ENCODE measurements at regions not wholly inside any gene's neighbourhood (a gene's known extent, or its start where the extent isn't known, plus 50 kb on each side); places are given as distances from the start of the nearest gene placed in this dataset.
"Not testable (repeated sequence)": the region's sequence is repeated elsewhere in the genome, so short reads cannot be mapped to it uniquely, and the experiment has no call there.

DNA sequence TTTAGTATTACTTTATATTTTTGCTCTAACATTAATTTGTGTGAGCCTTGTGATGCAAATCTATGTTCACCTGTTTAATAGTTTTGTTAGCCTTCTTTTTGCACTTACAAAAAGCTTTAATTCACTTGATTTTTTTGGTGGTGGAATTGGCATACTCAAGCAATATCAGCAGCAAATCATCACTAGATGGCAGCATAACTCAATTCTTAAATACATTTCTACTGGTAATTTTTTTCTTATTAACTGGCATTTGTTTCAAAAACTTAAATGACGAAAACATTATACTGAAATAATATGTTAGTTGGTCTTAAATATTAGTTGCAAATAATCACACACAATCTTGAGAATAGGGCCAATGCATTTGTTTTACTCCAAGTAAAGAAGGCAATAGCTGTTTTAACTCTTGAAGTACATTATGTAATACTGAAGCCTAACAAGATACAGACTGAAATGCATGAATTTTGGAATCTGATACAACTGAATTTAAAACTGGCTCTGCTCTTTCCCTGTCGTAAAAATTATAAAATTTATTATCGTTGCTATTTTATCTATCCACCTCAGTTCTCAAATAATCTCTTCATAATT is 151.5 kb downstream of the ATXN7L3B start:
- DNase-seq = peak; percentile 1

DNA sequence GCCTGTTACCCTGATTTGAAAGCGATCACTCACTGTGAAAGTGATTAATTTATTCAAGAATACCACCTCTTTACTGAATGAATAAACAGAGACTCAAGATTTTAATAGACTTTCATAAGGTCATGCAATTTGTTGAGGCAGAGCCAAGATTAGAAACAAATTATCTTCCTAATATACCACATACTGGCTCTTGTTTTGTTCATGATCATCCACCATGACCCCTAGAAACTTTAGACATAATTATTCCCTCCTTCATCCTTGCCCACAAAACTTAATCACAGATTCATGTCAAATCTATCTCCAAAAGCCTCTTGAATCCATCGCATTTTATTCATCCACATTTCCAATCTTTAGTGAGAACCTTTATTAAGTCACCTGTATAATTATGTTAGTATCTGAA is 152.3 kb downstream of the ATXN7L3B start:
- no peak for DNase-seq

DNA sequence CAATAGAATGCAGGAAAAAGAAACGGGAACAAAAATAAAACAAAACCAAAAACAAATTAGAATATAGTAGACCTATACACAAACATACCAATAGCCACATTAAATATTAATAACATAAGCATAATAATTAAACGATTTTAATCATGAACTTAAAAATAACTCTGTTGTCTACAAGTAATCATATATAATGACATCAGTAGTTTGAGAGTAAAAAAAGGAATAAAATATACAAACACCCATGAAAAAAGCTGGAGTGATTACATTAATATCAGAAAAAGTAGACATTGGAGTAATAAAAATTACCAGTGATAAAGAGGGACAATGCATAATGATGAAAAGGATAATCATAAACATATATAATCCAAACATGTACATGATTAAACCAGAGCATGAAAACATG is 181.8 kb downstream of the ATXN7L3B start:
- DNase-seq = no peak

DNA sequence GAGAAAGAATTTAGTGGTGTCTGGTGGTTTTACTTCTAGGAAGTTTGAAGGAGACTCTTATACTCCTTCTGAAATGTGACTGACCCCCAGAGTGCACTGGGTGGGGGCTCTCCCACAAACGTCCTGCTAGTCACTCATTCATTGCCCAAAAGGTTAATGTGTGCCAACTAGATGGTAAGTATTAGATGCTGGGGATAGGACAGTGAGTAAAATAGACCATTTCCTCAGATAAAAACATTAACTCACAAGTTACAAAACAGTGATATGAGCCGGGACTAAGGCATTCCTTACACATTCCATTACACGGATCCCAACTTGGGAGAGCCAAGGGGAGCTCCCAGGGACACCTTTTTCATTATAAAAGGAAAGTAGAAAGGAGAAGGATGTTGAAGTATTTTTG is 185.1 kb downstream of the ATXN7L3B start:
- no peak for DNase-seq

DNA sequence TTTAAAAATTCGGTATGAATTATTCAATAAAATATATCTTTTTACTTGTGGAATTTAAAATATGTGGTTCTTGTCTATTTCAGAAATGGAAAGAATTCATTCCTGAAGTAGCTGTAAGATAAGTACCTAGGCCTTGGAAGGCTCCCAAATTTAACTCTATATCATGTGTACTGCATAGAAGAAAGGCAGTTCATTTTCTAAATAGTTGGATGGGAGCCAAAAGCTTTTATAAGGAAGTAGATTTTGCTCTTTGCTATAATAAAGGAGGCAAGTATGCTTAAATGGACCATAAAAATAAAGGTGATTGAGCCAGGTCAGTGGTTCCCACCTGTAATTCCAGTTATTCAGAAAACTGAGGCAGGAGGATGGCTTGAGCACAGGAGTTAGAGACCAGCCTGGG is 187.5 kb downstream of the ATXN7L3B start:
- DNase-seq = no peak

DNA sequence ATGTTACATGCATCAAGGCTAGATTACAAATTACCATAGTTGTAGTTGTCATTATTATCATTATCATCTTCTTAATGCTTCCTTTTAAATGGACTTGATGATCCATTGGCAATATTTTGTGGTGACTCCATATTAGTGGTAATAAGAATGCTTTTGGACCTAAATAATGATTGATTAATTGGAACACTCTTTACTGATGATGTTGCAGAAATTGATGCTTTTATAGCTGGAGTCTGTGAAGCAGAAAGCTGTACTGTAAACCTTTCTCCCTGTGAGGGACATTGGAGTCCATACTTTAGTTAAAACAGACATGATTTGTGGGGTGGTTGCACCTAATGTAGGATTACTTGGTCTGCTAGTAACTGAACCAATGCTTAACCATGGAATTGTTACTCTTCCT is 190.4 kb downstream of the ATXN7L3B start:
- DNase-seq = no peak

DNA sequence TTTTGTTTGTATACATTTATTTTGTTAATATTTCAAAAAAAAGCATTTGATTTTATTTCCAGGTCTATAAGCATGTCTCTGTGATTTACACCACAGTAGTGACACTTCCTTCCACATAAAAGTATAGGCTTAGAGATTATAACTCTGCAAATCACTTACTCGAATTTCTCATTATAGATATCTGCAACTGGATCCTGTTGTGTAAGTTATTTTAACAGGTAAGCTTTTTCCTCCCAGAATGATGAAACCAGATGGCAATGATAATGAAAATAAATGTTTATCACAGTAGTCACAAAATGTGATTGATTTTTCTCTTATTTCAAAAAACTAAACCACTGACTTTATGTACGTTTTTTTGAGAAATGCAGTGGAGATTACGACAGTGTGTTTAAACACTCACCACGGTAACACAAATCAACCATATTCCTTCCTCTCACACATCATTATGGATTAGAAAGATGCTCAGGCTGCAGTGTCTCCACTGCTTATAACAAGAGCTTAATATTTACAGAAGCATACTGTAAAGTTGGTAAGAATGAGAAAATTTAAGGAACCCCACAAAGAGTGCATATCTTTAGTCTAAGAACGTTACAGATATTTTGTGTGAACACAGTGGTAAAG is 194.6 kb downstream of the ATXN7L3B start:
- no peak for DNase-seq

DNA sequence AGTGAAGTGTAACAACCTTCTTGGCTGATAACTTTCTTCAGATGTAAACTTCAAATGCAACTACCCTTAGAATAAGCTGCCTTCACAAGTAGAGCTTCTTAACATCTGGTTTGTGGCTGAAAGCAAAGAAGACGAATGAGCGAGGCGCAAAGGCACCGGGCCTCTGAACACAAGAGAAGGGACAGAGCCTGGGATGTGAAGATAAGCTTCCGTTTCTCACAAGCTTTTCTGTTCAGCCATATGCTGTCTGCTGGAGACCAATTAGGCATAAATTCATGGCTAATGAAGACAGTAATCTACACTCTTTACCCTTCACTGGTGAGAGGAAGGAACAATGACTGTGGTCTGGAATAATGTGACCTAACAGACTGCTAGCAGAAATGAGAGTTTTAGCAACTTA is 195.2 kb downstream of the ATXN7L3B start:
- no peak for DNase-seq

DNA sequence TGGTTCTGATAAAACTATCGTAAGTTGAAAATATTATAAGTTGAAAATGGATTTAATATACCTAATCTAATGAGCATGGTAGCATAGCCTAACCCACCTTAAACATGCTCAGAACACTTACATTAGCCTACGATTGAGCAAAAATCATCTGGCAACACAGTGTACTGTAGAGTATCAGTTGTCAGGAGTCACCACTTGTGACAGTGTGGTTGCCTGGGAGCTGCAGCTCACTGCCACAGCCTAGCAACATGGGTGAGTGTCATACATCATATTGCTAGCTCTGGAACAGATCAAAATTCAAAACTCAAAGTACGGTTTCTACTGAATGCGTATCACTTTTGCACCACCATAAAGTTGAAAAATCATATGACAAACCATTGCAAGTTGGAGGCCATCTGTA is 203.5 kb downstream of the ATXN7L3B start:
- no peak for DNase-seq

DNA sequence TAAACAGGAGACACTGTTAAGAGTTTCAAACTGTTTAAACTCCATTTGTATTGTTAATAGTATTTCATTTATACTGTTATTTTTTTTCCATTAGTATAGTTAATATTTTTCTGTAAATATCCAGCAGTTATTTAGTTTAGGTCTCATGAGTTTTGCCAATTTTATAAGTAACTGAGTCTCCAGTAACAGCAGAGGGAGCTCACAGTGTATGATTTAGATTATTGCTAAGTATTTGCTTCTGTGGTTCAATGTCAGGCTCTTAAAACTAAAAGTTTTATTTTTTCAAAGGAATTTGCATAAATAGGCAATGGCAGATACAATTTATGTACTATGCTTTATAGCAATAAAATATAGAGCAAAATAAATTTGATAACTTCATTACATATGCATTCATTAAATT is 209.7 kb downstream of the ATXN7L3B start:
- no peak for DNase-seq

DNA sequence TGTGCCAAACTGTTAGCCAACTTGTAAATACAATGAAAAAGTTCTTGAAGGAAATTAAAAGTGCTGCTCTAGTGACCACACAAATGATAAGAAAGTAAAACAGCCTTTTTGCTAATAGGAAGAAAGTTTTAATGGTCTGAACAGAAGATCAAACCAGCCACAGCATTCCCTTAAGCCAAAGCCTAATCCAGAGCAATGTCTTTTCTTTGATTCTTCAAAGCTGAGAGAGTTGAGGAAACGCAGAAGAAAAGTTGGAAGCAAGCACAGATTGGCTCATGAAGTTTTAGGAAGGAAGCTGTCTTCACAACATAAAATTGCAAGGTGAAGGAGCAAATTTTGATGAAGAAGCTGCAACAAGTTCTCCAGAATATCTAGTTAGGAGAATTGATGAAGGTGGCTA is 213.8 kb downstream of the ATXN7L3B start:
- no peak for DNase-seq

DNA sequence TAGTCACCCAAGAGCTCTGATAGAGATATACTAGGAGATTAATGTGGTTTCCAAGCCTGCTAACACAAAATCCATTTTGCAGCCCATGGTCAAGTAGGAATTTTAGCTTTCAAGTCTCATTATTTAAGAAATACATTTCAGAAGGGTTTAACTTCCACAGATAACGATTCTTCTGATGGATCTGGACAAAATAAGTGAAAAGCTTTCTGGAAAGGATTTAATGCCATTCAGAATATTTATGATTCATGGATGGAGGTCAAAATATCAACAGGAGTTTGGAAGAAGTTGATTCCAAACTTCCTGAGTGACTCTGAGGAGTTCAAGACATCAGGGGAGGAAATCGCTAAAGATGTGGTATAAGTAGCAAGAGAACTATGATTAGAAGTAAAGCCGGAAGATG is 214.6 kb downstream of the ATXN7L3B start:
- no peak for DNase-seq

DNA sequence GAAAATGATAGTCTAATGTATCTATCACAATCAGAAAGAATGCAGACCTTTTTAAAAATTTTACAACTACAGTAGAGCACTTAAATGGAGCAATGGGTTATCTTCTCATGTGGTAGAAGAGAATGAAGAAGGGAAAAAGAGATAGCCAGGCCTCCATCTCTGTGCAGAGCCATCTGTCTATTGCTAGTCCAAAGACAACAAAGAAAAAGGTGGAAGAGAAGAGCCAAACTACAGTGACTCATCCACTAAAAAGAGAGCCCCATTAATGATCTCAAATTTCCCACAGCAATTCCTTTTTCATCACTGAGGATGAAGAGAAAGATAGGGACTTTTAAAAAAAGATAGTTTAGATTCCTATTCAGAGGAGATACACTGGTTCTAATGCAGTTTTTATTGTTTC is 232.9 kb downstream of the ATXN7L3B start:
- no peak for DNase-seq

DNA sequence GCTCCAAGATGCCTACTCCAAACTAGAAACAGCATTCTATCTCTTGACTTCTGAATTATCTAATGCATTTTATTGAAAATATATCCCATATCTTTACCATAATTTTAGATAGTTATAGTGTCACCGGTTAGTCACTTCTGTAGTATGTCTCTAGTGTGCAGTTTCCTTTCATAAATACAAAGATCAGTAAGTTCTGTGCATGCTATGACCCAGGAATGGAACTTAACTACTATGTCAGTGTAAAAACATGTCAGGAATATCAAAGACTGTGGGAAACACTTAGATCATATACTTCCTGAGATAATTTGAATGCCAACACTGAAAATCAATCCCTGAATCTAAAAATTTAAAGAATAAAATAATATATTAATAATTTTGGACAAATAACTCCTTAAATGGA is 237.6 kb downstream of the ATXN7L3B start:
- no peak for DNase-seq

DNA sequence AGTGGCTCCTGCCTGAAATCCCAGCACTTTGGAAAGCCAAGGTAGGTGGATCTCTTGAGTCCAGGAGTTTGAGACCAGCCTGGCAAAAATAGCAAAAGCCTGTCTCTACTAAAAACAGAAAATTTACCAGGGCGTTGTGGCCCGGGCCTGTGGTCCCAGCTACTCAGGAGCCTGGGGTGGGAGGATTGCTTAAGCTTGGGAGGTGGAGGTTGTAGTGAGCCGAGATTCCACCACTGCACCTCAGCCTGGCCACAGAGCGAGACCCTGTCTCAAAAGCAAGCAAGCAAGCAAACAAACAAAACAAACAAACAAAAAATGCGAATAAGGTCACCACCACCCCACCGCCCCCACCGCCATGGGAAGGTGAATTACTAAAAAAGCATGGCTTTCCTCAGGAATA is 238.7 kb downstream of the ATXN7L3B start:
- DNase-seq = no peak

DNA sequence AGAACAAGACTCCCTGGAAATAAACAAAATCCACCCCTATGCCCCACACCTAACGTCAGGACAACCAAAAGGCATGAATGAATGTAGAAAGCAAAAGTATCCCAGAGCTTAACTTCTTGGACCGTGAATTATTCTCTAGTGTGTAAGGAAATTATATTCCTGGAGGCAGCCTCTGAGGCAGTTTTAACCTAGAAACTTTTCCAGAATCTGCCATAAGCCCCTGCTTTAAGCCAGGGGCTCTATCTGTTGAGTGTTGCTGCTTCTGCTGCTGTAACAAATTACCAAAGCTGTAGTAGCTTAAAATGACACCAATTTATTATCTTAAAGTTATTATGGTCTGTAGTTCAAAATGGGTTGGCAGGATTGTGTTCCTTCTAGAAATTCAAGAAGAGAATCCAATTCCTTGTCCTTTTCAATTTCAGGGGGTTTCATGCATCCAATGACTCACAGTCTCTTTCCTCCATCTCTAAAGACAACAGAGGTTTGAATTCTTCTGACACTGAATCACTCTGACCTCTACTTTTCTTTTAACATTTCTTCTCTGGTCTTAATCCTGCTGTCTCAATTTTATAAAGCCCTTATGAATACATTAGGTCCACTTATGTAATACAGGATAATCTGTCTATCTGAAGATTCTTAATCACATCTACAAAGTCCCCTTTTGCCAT is 242.7 kb downstream of the ATXN7L3B start:
- DNase-seq = no peak

DNA sequence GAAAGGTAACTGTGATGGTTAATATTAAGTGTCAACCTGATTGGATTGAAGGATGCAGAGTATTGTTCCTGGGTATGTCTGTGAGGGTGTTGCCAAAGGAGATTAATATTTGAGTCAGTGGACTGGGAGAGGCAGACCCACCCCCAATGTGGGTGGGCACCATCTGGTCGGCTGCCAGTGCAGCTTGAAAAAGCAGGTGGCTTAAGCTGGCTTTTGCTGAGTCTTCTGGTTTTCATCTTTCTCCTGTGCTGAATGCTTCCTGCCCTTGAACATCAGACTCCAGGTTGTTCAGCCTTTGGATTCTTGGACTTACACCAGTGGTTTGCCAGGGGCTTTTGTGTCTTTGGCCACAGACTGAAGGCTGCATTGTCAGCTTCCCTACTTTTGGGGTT is 243.2 kb downstream of the ATXN7L3B start:
- not testable (repeated sequence) for DNase-seq

DNA sequence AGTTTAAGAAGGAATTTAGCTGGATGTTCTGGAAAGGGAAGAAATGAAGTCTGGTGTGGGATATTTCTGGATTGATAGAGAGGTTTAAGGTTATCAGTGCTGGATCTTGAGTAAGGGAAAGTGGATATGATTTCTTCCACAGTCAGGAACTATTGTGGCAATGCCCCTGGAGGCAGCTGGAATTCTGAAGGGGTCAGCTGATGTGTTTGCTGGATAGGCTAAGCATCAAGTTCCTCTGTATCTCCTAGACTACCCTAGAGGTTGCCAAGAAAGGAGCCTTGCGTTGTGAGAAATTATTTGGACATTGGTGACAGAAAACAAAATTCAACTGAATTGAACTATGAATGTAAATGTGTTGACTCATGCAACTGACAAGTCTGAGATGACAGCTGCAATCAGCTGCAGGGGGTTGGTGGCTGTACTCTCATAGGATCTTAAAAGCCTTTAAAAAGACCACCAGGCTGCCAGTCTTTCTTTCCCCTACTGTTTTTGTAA is 244.4 kb downstream of the ATXN7L3B start:
- no peak for DNase-seq

DNA sequence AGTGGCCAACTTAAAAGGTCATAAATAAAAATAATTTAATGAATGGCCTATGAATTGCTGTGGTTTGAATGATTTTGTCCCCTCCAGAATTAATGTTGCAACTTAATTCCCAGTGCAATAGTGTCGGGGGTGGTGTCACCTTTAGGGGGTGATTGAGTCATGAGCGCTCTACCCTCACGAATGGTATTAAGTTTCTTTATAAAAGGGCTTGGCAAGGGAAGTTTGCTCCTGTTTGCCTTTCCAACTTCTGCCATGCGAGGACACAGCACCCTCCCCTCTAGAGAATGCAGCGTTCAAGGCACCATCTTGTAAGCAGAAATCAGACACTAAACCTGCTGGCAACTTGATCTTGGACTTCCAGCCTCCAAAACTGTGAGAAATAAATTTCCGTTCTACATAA is 253.3 kb downstream of the ATXN7L3B start:
- DNase-seq = no peak

DNA sequence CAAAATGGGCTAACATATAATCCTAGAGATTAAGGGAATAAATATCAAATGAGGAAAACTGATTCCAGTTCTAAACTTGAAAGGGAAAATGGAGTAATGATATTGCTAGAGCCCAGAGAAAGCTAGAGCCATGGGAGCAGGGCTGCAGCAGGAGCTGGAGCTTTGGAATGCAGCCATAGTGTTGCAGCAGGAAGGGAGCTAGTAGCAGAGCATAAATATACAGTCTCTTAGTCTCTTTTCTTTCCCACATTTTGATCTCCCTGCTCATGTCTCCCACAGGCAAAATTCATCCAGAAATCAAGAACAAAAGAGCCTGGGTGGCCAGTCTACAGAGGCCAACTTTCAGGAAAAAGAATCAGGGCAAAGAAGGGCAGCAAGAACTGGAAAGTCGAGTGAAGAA is 253.7 kb downstream of the ATXN7L3B start:
- no peak for DNase-seq

DNA sequence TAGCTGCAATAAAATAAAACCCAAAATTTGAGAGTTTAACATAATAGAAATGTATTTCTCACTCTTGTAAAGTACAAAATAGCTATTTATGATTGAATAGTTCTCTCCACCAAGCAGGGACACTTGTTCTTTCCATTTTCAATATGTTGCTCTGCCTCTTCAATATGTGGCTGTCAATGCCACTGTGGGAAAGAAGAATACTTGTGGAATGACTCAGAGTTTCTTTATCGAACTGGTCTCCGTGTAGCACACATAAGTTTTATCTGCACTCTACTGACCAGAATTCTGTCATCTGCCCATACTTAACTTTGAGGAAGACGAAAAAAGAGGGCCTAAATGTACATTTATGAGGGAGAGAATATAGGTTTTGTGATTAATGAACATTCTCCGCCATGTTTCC is 256.9 kb downstream of the ATXN7L3B start:
- no peak for DNase-seq

DNA sequence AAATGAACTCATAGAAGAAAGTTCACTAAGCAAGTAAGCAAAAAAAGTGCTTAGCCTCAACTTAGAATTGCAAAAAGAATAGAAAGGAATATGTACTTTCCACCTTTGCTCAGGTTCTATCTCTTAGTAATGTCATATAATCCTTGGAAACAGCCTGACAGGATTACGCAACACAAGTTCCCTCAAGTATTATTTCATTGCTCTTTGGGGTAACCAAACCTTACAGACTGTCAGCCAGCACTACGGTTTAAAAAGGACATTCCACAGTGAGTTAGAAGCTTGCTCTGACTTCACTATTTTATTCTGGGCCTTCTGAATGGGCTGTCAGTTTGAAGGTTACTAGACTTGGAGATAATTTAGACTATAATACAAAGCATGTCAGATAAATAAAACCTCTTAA is 264.0 kb downstream of the ATXN7L3B start:
- DNase-seq = no peak

DNA sequence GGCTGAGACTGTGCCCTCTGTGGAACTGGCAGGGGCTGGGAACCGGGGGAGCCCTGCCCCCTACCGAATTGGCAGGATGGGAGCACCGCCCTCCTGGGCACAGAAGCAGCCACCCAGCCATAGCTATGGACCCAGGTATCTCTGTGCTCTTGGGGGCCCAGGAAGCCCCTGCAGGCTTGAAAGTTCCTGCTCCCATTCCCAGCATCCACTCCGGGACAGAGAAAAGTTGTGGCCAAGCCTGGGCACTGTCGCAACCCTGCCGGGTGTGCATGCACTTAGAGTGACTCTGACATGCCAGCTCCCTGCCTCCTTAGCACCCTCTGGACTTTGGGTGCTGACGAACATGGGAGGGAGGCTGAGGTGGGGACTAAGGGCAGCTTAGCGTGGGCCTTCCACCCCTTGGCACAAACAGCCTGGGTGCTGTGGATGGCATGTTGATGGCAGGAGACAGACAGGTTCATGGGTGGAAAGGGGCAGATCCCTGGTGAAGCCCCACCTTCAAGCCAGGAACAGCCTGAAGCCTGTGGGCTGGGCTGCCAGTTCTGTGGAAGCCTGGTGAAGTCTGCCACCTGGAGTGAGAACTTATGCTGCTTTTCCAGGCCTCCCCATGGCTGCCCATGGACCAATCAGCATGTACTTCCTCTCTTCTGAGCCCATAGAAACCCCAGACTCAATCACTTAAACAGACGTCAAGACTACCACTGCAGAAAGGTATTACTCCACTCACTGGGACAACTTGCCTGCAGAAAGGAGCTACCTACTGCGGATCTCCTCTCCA is 279.0 kb downstream of the ATXN7L3B start:
- DNase-seq = no peak

DNA sequence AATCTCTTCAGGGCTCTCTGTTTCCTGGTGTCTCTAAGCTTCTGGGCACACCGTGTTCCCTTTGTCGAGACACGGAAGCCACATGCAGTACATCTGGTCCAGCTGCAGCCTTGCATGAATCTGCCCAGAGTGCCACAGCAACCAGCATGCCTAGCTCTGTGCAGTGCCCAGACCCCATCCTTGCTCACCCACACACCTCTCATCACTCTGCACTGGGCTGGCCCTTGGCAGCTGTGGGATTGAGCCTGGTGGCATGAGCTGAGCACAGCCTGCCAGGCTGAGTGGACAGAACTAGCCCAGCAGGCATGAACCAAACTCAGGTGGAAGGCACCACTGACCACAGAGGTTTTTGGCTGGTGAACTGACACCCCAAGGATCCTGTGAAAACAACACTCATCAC is 279.9 kb downstream of the ATXN7L3B start:
- DNase-seq = no peak

Measured in NCI-H1436 treated with DMSO at 0.1 percent for 48 hours (cell line).